Trophoblast cell (in vitro differentiated cells and primary cell): ENCODE measurements at regions not wholly inside any gene's neighbourhood (a gene's known extent, or its start where the extent isn't known, plus 50 kb on each side); places are given as distances from the start of the nearest gene placed in this dataset.
A peak's percentile ranks its signal among the peaks of the same experiment; 100 is the strongest.
"Not testable (repeated sequence)": the region's sequence is repeated elsewhere in the genome, so short reads cannot be mapped to it uniquely, and the experiment has no call there.

Experiments used
- DNase-seq, 2 donors: peaks; one replicate each; pipeline ENCODE4 v3.0.0-alpha.2; 2016
- H2AFZ ChIP-seq: 2 replicates; pipeline ENCODE4 v1.6.1; 2013; ENCODE audit warnings: low read length, moderate library complexity, mild to moderate bottlenecking; ENCODE audit not compliant: insufficient read depth, poor library complexity
- H2AK5ac ChIP-seq: 2 replicates; pipeline ENCODE4 v1.6.1; 2013; ENCODE audit warnings: mild to moderate bottlenecking, low read length
- H2BK120ac ChIP-seq: 2 replicates; pipeline ENCODE4 v1.6.1; 2013; ENCODE audit warnings: low read length, mild to moderate bottlenecking, moderate library complexity; ENCODE audit not compliant: insufficient read depth, poor library complexity
- H2BK12ac ChIP-seq: 2 replicates; pipeline ENCODE4 v1.6.1; 2013; ENCODE audit warnings: mild to moderate bottlenecking, low read length, moderate library complexity
- H2BK5ac ChIP-seq: 2 replicates; pipeline ENCODE4 v1.6.1; 2013; ENCODE audit warnings: low read length, low read depth, moderate library complexity, mild to moderate bottlenecking; ENCODE audit not compliant: poor library complexity
- H3K14ac ChIP-seq: 2 replicates; pipeline ENCODE4 v1.6.1; 2013; ENCODE audit warnings: mild to moderate bottlenecking, low read length
- H3K18ac ChIP-seq: 2 replicates; pipeline ENCODE4 v1.6.1; 2013; ENCODE audit warnings: mild to moderate bottlenecking, low read length
- H3K23ac ChIP-seq: 2 replicates; pipeline ENCODE4 v1.6.1; 2013; ENCODE audit warnings: low read length
- H3K27ac ChIP-seq: 2 replicates; pipeline ENCODE4 v1.5.1; 2013; ENCODE audit warnings: low read depth, mild to moderate bottlenecking, inconsistent platforms, low read length, moderate library complexity
- H3K27me3 ChIP-seq: 2 replicates; pipeline ENCODE4 v1.6.1; 2013; ENCODE audit warnings: inconsistent platforms, mild to moderate bottlenecking, low read length, moderate library complexity; ENCODE audit not compliant: insufficient read depth
- H3K36me3 ChIP-seq, 2 experiments: 1 replicate in 1 of 2; 2 replicates in 1 of 2; pipeline ENCODE4 v1.6.1; 2013; ENCODE audit warnings: low read length in 2 of 2, mild to moderate bottlenecking in 2 of 2, moderate library complexity in 1 of 2; ENCODE audit not compliant: insufficient read depth in 2 of 2, control insufficient read depth in 1 of 2
- H3K4ac ChIP-seq: 2 replicates; pipeline ENCODE4 v1.6.1; 2013; ENCODE audit warnings: low read depth, mild to moderate bottlenecking, low read length, moderate library complexity
- H3K4me1 ChIP-seq, 2 experiments: 1 replicate in 1 of 2; 2 replicates in 1 of 2; pipeline ENCODE4 v1.6.1; 2013; ENCODE audit warnings: low read length in 2 of 2, mild to moderate bottlenecking in 2 of 2, moderate library complexity in 1 of 2; ENCODE audit not compliant: insufficient read depth in 2 of 2, control insufficient read depth in 1 of 2
- H3K4me2 ChIP-seq: 2 replicates; pipeline ENCODE4 v1.6.1; 2013; ENCODE audit warnings: inconsistent platforms, mild to moderate bottlenecking, low read length, moderate library complexity
- H3K4me3 ChIP-seq: 2 replicates; pipeline ENCODE4 v1.5.1; 2013; ENCODE audit warnings: mild to moderate bottlenecking, low read depth, low read length, inconsistent platforms
- H3K79me1 ChIP-seq: one replicate; pipeline ENCODE4 v1.6.1; 2013; ENCODE audit warnings: low read length
- H3K79me2 ChIP-seq: 2 replicates; pipeline ENCODE4 v1.6.1; 2013; ENCODE audit warnings: low read length, mild to moderate bottlenecking; ENCODE audit not compliant: control insufficient read depth, insufficient read depth, poor library complexity
- H3K9ac ChIP-seq: 2 replicates; pipeline ENCODE4 v1.6.1; 2013; ENCODE audit warnings: mild to moderate bottlenecking, low read length
- H3K9me3 ChIP-seq: 2 replicates; pipeline ENCODE4 v1.6.1; 2013; ENCODE audit warnings: low read depth, mild to moderate bottlenecking, control low read depth, inconsistent platforms, low read length; ENCODE audit not compliant: insufficient read depth
- H4K12ac ChIP-seq: 2 replicates; pipeline ENCODE4 v1.6.1; 2013; ENCODE audit warnings: low read depth, mild to moderate bottlenecking, low read length, moderate library complexity
- H4K8ac ChIP-seq: 2 replicates; pipeline ENCODE4 v1.6.1; 2013; ENCODE audit warnings: low read depth, mild to moderate bottlenecking, low read length, moderate library complexity
- H4K91ac ChIP-seq: one replicate; pipeline ENCODE4 v1.6.1; 2013; ENCODE audit warnings: low read depth, mild to moderate bottlenecking, low read length, moderate library complexity
- WGBS: extraction: QIAGEN DNeasy Blood & Tissue Kit; methylation state at CpG from one replicate; pipeline ENCODE4 v1.1.7; 2013; ENCODE audit warnings: missing lambda C conversion rate; ENCODE audit not compliant: insufficient read length, insufficient coverage; ENCODE audit errors: extremely low coverage; 5-methylcytosine and 5-hydroxymethylcytosine counted together

GRCh38 chr11:23789938-23790371 lies 706.9 kb upstream of the LUZP2 start:
- no peak overlapping the region for H4K91ac ChIP-seq
- no peaks in the 10 kb centered on the region for H3K27me3 ChIP-seq
- H3K23ac ChIP-seq, result no peak overlapping the region
- no peak overlapping the region for H3K9ac ChIP-seq
- WGBS, result no CpG with 5 or more reads among the region's 4 CpGs
- H3K4me2 ChIP-seq, result no peak overlapping the region
- H3K79me2 ChIP-seq, result no peaks in the 10 kb centered on the region
- no peak overlapping the region for H2AK5ac ChIP-seq
- no peak overlapping the region for H2AFZ ChIP-seq
- no peak overlapping the region for H2BK12ac ChIP-seq
- peaks cover 0 to 3% of the 10 kb centered on the region in 2 experiments for H3K4me1 ChIP-seq
- no peak overlapping the region for H4K12ac ChIP-seq
- no peaks in the 10 kb centered on the region for H3K79me1 ChIP-seq
- no peak overlapping the region for H2BK120ac ChIP-seq
- H3K4me3 ChIP-seq, result no peak overlapping the region
- H3K18ac ChIP-seq, result no peak overlapping the region
- H3K4ac ChIP-seq, result no peak overlapping the region
- H2BK5ac ChIP-seq, result no peak overlapping the region
- no peak overlapping the region for H3K27ac ChIP-seq
- no peaks in the 10 kb centered on the region for H3K36me3 ChIP-seq
- no peak overlapping the region for H3K14ac ChIP-seq
- H3K9me3 ChIP-seq, result no peaks in the 10 kb centered on the region
- no peak for DNase-seq
- no peak overlapping the region for H4K8ac ChIP-seq

- Histone ChIP-seq H3K9ac (no peak overlapping the region), H3K27me3 (no peaks in the 10 kb centered on the region), H3K4me3 (no peak overlapping the region), H3K18ac (no peak overlapping the region), H3K14ac (no peak overlapping the region), H3K79me1 (no peaks in the 10 kb centered on the region), H2BK120ac (no peak overlapping the region), H2BK12ac (no peak overlapping the region), H3K4me2 (no peak overlapping the region), H4K12ac (no peak overlapping the region), H4K91ac (no peak overlapping the region), H4K8ac (no peak overlapping the region), H2AK5ac (no peak overlapping the region), H2BK5ac (no peak overlapping the region), H3K4me1 (no peaks in the 10 kb centered on the region), H3K23ac (no peak overlapping the region), H3K9me3 (no peaks in the 10 kb centered on the region), H3K4ac (no peak overlapping the region), H3K27ac (no peak overlapping the region), H3K36me3 (no peaks in the 10 kb centered on the region), H2AFZ (no peak overlapping the region), H3K79me2 (no peaks in the 10 kb centered on the region)
- DNase-seq, result no peak
- no CpG with 5 or more reads among the region's 3 CpGs for WGBS
Measured at GRCh38 chr11:23797624-23798419, 699.0 kb upstream of the LUZP2 start.

GRCh38 chr11:23834306-23834705 lies 662.5 kb upstream of the LUZP2 start:
- H3K79me1 ChIP-seq, result not testable (repeated sequence)

GRCh38 chr11:23836981-23837380 lies 659.9 kb upstream of the LUZP2 start:
- Histone ChIP-seq H3K27ac (no peak overlapping the region), H4K8ac (no peak overlapping the region), H2BK5ac (no peak overlapping the region), H2BK12ac (no peak overlapping the region), H3K4ac (no peak overlapping the region), H3K36me3 (no peaks in the 10 kb centered on the region), H3K79me2 (no peaks in the 10 kb centered on the region), H3K18ac (no peak overlapping the region), H4K91ac (no peak overlapping the region), H3K14ac (no peak overlapping the region), H3K9ac (no peak overlapping the region), H3K9me3 (no peaks in the 10 kb centered on the region), H3K4me3 (no peak overlapping the region), H3K23ac (no peak overlapping the region), H3K27me3 (no peaks in the 10 kb centered on the region), H2AK5ac (no peak overlapping the region), H3K79me1 (no peaks in the 10 kb centered on the region), H3K4me1 (no peaks in the 10 kb centered on the region), H2AFZ (no peak overlapping the region), H2BK120ac (no peak overlapping the region), H4K12ac (no peak overlapping the region), H3K4me2 (no peak overlapping the region)
- peak in 1 of 2 donors; percentile 41 for DNase-seq
- no CpG with 5 or more reads among the region's 1 CpG for WGBS

More at GRCh38 chr11:23834306-23834705, 662.5 kb upstream of the LUZP2 start:
- not testable (repeated sequence) for H2BK12ac ChIP-seq, H3K4me2 ChIP-seq, H3K4ac ChIP-seq, H3K27me3 ChIP-seq, H2AK5ac ChIP-seq, H3K14ac ChIP-seq, H3K23ac ChIP-seq, H2BK120ac ChIP-seq, H3K27ac ChIP-seq, H3K4me1 ChIP-seq, H3K4me3 ChIP-seq, H3K79me2 ChIP-seq, H3K9ac ChIP-seq, H3K36me3 ChIP-seq, H3K9me3 ChIP-seq, H3K18ac ChIP-seq, H2BK5ac ChIP-seq
- H4K8ac ChIP-seq, result peak overlapping the region; percentile 73
- peak in 1 of 2 donors; percentile 12 for DNase-seq
- peak overlapping the region; percentile 83 for H2AFZ ChIP-seq
- H4K91ac ChIP-seq, result peak overlapping the region; percentile 24
- peak overlapping the region; percentile 54 for H4K12ac ChIP-seq
- WGBS, result no CpG with 5 or more reads among the region's 5 CpGs
